Astrocyte of the cerebellum (primary cell): ENCODE measurements at regions not wholly inside any gene's neighbourhood (a gene's known extent, or its start where the extent isn't known, plus 50 kb on each side); places are given as distances from the start of the nearest gene placed in this dataset.
"Not testable (repeated sequence)": the region's sequence is repeated elsewhere in the genome, so short reads cannot be mapped to it uniquely, and the experiment has no call there.

ENCODE experiments used
- DNase-seq: peaks from one replicate; pipeline ENCODE4 v3.0.0-alpha.2; 2011; ENCODE audit warnings: low read depth
- H3K4me3 ChIP-seq: 2 replicates; pipeline ENCODE4 v1.5.1; 2011; ENCODE audit warnings: mild to moderate bottlenecking, low read depth, low read length, moderate library complexity
- in situ Hi-C: cut with HindIII; loops from 2 replicates; pipeline ENCODE4 v1.10.0; 2017; ENCODE audit warnings: low sequenced_read_pairs
- TF ChIP-seq, protein P1 (sequence below): IDR thresholded peaks from 2 replicates; pipeline ENCODE4 v1.5.1; 2012; ENCODE audit warnings: low read length, low read depth, moderate library complexity, mild to moderate bottlenecking; ENCODE audit errors: missing control alignments

DNA sequence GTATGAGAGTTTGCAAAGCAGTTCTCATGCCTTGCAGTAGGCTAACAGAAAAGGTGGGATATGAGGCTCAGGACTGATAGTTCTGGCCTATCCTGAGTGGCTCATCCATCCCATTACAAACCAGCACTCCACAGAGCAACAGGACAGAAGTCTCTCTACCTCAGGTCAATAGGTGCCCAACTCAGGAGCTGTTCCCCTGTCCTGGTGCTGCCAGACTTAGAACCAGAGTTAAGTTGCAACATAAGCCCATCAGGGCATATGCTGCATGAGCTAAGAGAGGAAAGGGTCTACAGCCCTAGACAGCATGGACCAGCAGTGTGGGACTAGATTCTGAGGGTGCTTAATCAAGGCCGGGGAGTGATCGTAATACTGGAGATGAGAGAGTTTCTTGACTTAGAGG is 104.8 kb upstream of the ECI2 start:
- no peak overlapping the region for H3K4me3 ChIP-seq
- DNase-seq, result no peak
- TF ChIP-seq, protein P1, sequence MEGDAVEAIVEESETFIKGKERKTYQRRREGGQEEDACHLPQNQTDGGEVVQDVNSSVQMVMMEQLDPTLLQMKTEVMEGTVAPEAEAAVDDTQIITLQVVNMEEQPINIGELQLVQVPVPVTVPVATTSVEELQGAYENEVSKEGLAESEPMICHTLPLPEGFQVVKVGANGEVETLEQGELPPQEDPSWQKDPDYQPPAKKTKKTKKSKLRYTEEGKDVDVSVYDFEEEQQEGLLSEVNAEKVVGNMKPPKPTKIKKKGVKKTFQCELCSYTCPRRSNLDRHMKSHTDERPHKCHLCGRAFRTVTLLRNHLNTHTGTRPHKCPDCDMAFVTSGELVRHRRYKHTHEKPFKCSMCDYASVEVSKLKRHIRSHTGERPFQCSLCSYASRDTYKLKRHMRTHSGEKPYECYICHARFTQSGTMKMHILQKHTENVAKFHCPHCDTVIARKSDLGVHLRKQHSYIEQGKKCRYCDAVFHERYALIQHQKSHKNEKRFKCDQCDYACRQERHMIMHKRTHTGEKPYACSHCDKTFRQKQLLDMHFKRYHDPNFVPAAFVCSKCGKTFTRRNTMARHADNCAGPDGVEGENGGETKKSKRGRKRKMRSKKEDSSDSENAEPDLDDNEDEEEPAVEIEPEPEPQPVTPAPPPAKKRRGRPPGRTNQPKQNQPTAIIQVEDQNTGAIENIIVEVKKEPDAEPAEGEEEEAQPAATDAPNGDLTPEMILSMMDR, result no peak
- in situ Hi-C loops, result no loop called here

DNA sequence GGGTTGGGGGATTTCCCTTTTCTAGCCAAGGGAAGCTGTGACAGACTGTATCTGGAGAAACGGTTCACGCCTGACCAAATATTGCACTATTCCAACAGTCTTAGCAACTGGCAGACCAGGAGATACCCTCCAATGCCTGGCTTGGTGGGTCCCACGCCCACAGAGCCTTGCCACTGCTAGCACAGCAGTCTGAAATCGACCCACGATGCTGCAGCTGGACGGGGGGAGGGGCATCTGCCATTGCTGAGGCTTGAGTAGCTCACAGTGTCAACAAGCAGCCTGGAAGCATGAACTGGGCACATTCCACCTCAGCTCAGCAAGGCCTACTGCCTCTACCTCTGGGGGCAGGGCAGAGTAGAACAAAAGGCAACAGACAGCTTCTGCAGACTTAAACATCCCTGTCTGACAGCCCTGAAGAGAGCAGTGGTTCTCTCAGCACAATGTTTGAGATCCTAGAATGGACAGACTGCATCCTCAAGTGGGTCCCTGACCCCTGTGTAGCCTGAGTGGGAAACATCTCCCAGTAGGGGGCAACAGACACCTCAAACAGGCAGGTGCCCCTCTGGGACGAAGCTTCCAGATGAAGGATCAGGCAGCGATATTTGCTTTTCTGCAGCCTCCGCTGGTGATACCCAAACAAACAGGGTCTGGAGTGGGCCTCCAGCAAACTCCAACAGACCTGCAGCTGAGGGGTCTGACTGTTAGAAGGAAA is 89.9 kb upstream of the ECI2 start:
- TF ChIP-seq, protein P1, result no peak
- no peak overlapping the region for H3K4me3 ChIP-seq
- no peak for DNase-seq
- in situ Hi-C loops, result no loop called here

DNA sequence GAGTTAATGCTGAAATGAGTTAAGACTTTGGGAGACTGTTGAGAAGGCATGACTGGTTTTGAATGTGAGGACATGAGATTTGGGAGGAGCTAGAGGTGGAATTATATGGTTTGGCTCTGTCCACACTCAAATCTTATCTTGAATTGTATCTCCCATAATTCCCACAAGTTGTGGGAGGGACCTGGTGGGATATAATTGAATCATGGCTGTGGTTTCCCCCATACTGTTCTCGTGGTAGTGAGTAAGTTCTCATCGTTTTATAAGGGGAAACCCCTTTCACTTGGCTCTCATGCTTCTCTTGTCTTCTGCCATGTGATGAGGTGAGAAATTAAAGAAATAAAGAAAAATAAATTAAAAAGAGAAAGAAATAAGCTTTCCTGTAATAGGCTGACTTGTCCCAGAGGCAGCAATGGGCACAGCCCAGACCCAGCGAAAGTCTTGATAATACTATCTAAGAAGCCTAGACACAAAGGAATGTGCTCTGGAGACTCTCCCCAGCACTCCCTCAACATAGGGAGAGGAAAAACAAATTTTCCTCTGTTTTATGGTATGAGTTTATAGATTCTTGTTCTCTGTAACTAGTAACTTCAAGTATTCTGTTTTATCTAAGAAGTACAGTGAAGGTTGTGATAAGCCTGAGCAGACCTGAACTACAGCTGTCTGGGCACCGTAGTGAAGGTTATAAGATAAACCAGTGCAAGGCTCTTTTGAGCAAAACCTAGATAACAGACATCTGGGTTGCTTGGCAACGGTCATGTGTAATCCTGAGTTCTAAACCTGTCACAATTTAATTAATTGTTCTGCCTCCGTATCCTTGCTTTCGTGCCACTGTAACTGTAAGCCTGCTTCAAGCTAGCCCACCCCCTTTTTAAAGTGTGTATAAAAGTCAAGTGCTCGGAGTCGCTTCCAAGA is 88.9 kb upstream of the ECI2 start:
- no peak overlapping the region for H3K4me3 ChIP-seq
- in situ Hi-C loops, result no loop called here
- DNase-seq, result peak; percentile 49
- TF ChIP-seq, protein P1, result no peak

DNA sequence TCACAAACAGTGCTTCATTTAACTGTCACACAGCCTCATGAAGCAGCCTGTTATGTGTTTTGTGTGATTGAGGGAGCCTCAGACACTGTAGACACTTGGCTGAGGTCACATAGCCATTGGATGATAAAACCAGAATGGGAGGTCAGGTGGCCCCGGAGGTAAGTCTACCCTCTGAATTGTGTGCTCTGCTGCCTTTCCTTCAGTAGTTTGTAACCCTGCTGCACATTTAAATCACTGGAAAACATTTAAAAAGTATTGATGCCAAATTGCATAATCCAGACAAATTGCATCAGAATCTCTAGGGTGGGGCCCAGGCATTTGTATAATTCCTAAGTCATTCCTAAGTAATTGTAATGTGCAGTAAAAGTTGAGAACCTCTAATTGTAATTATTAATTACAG is 85.2 kb upstream of the ECI2 start:
- H3K4me3 ChIP-seq, result no peak overlapping the region
- TF ChIP-seq, protein P1, result no peak
- in situ Hi-C loops, result no loop called here
- no peak for DNase-seq

DNA sequence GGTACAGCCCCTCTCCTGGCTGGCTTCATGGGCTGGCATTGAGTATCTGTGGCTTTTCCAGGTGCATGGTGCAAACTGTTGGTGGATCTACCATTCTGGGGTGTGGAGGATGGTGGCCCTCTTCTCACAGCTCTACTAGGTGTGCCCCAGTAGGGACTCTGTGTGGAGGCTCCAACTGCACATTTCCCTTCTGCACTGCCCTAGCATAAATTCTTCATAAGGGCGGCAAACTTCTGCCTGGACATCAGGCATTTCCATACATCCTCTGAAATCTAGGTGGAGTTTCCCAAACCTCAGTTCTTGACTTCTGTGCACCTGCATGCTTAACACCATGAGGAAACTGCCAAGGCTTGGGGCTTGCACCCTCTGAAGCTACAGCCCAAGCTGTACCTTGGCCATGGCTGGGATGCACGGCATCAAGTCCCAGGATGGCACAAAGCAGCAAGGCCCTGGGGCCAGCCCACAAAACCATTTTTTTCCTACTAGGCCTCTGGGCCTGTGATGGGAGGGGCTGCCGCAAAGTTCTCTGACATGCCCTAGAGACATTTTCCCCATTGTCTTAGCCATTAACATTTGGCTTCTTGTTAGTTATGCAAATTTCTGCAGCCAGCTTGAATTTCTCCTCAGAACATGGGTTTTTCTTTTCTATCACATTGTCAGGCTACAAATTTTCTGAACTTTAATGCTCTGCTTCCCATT is 83.4 kb upstream of the ECI2 start:
- DNase-seq, H3K4me3 ChIP-seq, in situ Hi-C loops: not testable (repeated sequence)

DNA sequence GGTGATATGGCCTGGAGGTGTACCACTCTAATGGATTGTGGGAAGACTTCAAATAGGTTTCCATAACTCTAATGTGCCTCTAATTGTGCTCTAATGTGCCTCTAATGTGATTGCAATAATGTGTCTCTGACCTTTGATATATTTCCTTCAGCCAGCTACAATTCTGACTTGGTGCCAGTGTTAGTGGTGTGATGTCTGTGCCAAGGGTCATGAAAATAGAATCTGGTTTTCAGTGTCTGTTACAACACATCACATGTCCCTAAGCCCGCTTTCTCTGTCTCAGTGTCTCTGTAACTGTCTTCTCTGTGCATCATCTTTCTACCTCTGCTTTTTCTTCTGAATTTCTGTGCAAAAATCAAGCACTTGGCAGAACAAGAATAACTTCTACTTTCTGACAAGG is 77.2 kb upstream of the ECI2 start:
- no peak overlapping the region for H3K4me3 ChIP-seq
- in situ Hi-C loops, result no loop called here
- TF ChIP-seq, protein P1, result no peak
- DNase-seq, result no peak
